ENCODE measurements at regions not wholly inside any gene's neighbourhood (a gene's known extent, or its start where the extent isn't known, plus 50 kb on each side); places are given as distances from the start of the nearest gene placed in this dataset.
"Not testable (repeated sequence)": the region's sequence is repeated elsewhere in the genome, so short reads cannot be mapped to it uniquely, and the experiment has no call there.

DNA sequence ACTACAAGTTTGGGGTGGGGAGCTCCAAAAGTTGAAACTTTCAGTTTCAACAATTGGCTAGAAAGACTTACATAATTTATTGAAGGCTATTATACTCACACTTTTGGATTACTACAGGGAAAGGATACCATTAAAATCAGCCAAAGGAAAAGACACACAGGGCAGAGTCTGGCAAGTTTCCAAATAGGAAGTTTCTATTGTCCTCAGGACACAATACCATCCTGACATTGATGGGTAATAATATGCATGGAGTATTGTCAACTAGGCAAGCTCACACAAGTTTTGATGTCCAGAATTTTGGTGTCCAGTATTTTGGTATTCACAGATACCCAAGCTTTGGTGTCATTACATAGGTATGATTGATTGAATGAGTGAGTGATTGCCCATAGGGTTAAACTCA, 872.6 kb upstream of the SORCS1 start:
- DNase-seq = no peak

DNA sequence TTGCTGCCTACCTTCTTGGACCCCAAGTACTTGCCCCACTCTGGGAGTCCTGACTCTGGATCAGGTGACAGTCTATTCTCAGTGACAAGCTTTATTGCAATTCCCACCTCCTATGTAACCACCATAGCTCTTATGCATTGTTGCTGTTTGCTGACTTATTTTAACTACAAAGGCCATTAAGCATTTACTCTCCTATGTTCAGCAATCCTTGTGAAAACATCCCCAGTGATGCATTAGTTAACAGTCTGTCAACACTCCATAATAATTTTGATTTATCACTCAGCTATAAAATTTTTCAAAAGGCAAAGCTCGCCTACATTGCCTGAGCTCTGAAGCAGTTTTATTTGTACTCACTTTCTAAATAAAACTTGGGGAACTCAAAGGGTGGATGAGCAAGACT, 871.8 kb upstream of the SORCS1 start:
- DNase-seq = no peak

DNA sequence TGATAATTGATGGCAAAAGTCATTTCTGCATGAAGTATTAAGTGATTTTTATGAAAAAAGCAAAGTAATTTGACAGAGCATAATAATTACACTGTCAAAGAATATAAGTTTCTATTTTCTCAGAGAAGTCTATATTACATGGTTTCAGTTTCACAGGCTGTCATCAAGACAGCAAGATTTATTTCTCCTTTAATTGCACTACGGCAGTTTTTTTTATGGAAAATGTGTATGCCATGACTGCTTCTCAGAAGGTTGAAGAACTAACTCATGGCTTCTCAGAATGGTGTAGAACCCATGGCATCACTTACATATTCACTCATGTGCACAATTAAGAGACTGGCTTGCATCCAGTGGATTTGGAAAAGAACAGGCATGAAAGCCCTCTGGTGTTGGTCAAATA, 870.3 kb upstream of the SORCS1 start:
- no peak for DNase-seq

DNA sequence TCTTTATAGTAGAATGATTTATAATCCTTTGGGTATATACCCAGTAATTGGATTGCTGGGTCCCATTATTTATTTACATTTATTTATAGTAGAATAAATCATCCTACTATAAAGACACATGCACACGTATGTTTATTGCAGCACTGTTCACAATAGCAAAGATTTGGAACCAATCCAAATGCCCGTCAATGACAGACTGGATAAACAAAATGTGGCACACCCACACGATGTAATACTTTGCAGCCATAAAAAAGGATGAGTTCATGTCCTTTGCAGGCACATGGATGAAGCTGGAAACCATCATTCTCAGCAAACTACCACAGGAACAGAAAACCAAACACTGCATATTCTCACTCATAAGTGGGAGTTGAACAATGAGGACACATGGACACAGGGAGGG, 869.0 kb upstream of the SORCS1 start:
- DNase-seq = not testable (repeated sequence)

DNA sequence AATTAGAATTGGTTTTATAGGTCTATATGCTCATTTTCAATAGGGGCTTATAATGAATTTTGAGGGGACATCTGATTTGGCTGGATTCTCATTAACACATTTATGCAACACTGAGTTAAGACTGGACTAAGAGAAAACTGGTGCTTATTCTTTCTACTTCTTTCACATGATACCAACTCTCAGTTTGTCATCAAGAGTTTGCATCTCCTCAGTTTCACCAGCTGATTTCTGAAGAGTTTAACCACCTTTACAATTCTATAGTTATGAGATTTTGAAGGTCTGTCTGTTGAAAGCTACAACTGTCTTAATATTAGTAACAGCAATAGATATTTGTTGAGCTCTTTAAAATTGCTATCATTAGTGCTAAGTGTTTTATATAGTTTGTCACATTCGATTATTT, 867.0 kb upstream of the SORCS1 start:
- DNase-seq = no peak

DNA sequence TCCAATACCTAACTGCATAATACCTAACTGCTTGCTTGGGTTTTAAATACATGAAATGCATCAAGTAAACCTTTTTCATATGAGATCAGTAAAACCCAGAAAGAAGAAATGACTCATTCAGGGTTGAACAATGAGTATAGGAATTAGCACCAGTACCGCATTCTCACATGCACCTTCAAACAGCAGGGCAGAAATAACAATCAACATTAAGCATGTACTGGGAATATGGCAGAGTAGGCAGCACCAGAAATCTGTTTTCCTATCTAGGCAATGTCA, 850.3 kb upstream of the SORCS1 start:
- DNase-seq = no peak

DNA sequence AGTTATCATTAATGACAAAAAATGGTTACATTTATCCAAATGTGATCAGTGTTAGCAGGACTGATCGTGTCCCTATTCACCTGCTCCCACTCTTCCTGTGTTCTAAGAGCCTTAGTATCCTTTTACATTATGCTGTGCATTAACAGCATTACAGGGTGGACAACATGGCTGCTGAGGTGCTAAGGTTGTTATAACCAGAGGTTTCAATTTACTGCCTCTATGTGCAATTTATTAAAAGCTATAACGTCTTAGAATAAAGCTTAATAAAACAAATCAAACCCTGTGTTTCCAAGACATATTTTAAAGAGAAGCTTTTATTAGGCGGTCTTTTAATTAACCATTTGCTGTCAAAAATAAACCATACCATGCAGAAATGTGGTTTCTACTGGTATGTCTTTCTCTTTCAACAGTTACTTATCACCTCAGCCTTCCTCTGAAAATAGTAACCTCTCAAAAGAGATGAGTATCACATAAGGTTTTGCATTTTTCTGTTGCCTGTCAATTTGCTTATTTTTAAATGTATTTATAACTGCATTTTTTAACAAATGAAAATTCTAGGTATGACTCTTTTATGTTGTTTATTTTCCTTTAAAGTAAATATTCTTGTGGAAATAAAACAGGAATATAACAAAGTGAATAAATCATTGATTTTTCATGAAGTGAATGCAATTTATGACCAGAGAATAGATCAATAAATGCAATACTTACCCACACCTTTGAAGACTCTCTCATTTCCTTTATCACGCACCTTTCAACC, 849.8 kb upstream of the SORCS1 start:
- no peak for DNase-seq

DNA sequence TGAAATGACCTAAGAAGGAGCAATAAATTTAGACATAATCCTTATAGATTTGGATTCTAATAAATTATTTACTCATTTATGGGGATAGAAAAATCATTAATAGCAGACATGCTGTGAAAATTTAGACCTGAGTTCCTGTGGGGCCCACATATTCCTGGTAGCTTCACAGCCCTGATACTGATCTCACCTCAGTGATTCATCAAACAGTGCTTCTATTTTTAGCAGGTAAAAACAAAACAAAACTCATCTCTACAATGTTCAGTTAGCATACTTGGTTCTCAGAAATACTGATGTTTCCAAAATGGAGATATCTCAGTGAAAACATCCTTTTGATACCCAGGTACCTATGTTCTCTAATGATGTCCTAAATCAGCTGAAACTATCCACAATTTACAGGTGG, 841.1 kb upstream of the SORCS1 start:
- no peak for DNase-seq

DNA sequence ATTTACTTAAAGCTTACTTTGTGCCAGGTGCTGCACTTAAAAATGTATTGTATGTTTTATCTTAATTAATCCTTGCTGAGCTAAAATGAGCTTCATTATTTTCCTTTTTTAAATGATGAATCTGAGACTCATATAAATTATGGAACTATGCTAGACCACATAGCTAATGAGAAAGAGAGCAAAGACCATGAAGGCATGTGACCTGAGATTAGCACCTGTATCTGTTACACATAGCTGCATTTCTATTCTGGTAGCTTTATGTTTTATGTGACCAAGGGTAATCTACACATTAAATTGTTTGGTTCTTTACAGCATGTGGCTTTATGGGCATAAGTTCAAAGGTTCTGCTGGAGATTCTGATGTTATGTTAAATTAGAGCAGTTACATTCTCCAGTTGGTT, 839.1 kb upstream of the SORCS1 start:
- no peak for DNase-seq

DNA sequence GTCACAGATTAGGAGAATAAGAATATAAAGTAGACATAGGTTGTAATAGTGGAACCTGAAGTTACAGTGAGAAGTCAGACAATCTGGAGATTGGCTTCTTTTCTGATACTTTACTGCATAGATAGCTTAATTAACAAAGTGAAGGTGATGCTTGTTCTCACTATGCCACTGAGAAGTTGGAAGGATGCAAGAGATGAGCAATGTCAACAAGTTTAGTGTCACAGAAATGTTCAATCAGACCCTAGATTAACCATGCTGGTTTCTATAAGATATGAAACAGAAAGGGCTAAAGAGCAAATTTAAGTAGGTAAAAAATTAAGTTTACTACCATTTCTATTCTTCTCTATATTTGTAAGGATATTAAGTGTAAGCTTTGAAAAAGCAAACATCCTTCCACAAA, 838.6 kb upstream of the SORCS1 start:
- DNase-seq = no peak

DNA sequence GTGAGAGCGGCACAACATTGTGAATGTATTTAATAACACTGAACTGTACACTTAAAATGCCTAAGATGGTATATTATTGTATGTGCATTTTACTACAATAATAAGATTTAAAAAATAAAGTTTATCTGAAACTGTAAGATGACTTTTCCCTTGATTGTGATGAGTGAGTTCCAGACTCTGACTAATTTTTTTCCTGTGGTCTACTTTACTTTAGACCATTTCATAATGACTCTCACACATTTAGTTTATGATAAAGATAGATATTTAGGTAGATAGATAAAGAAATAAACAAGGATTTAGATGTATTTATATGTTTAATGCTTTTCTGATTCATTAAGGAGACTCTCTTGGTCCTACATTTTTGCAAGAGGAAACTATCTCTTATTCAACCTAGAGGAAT, 835.9 kb upstream of the SORCS1 start:
- DNase-seq = no peak

DNA sequence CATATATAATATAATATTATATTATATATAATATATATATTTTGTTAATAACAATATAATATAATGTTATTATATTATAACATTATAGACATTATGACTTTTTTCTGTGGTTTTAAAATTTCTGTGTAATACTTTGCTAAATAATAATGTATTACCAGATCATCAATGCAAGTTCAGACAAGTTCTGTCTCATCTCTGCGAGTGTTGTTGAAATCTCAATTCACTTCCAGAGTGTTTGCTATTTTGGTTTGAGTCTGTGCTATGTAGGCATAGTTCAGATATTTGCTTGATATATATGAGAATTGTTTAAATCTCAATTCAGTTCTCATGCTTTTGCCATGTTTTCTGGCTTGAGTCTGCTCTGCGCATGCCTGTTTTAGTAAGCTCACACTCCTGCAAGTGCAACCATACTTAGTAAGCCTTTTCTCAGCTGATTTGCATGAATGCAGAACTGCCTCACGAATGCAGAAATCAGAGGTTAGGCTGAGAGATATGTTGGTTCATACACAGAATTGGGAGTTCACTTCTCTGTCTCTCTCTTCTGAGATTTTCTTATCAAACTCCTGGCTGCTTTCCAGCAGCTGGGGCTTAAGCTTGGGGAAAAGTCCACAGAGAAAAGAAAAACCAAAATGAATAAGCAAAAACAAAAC, 830.2 kb upstream of the SORCS1 start:
- DNase-seq = no peak

DNA sequence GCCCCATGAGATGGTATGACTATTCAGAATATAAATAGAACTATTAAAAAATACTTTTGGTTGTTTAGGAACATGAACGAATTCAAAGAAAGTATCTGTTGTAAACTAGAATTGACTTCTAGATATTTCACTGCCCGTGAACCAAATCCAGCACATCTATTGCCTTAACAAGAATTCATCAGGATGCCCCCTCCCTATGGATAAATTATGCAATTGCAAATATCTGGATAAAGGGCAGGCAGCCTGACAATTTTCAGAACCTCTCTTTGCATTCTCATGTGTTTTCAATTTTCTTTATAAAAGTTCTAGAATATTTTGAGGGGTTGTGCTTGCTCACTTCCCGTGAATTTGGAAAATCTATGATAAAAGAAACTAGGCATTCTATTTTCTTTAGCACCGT, 822.1 kb upstream of the SORCS1 start:
- DNase-seq = no peak

DNA sequence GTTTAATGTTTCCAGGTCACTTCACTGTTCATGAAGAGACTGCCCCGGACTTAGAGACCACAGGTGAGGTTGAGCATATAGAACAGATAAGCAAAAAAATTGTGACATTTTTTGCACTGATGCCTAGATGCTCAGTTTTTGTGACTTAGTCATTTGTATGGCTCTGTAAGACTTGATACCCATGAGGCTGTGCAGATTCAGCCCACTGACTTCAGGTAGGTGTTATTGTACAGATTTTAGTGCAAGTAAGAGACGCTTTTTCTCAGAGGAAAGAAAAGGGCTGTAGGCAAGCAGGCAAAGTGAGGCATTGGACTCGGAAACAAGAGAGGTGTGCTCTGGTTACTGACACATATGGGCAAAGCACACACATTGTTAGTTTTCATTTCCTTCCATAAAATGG, 820.1 kb upstream of the SORCS1 start:
- DNase-seq = no peak

DNA sequence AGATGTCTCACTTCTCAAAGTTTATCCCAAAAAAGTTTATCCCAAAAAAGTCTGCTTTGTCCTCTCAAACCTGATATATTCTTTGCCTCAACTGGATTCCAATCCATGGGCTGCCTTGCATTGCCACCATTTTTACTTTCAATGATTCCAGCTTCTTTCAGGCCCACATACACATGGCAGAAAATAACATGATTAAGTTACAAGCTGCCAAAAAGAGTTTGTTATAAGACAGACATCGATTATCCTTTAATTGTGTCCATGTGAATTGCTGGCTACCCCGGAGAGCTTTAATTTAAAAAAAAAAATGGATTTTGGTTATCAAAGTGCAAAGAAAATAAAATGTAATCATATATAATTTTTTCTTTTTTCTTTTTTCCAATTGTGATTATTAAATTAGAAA, 819.6 kb upstream of the SORCS1 start:
- DNase-seq = no peak

DNA sequence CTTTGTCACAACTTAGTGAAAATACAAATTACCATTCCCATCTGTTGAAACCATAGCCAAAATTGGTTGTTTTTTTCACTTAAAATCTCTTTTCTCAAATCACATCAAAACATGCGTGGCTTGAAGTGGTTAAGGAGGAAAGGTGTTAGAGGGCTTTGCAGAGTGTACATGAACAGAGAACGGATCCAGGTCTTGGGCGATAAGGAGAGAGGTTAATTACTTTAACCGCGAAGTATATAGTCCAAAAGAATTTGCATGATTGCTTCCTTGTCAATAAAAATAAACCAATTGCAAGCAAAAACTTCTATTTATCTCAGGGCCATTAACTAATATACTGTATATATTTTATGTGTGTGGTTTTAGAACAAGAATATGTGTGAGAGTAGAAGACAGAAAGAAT, 813.9 kb upstream of the SORCS1 start:
- no peak for DNase-seq

DNA sequence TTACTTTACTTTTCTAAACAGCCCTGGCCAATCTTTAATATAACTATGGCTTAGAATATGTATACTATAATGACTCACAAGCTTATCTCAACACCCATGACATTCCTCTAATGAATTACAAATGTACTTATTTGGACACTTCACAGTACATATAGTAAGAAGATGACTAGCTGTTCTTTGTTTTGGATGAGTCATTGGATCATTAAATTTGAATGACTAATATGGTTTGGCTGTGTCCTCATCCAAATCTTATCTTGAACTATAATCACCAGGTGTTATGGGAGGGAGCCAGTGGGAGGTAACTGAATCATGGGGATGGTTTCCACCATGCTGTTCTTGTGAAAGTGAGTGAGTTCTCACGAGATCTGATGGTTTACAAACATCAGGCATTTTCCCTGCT, 807.5 kb upstream of the SORCS1 start:
- DNase-seq = no peak

DNA sequence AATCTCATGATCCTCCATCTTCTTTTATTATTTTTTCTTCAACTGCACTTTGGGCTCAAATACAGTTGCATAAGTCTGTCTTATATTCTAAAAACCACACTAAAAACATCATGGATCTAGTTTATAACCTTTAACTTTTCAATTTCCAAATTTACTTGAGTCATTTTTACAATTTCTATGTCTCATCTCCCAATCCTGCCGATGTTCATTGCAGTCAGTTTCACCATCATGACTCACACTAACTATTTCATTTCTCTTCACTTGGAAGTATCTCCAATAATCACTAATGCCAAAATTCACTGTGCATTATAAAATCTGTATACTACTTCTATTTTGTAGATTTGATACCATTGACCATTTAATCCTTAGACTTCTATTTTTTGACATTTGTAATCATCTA, 806.9 kb upstream of the SORCS1 start:
- DNase-seq = no peak

DNA sequence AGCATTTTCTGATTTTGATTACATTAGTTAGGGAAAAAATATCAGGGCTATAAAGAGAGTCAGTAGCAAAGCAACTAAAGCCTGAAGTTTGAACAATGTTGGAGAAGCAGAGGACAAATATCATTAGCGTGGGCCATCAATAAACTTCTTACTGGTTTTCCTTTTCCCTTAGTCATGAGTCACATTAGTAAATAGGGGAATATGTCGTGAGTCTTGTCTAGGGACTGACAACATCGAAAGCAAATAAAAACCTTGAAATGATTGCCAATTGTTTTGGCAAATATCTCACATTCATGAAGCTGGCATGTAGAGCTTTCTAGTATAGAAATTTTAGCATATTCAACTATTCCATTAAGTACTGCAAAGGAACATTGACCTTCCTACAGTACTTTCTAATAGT, 806.0 kb upstream of the SORCS1 start:
- no peak for DNase-seq

DNA sequence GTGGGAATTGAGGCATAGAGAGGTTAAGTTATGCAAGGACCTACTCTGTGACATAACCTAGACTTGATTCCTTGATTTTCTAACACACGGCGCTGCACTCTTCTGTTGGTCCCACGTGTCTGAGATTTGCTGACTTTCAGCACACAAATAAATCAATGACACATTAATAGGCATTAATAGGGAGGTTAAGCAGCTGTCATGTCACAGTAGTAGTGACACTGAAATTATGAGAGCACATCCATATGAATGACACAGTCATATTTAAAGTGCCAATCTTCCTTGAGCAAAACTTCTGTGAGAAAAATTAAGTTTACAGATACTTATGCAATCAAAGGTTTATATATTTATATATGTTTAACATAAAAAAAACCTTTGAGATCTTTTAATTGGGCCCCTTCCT, 805.4 kb upstream of the SORCS1 start:
- no peak for DNase-seq

DNA sequence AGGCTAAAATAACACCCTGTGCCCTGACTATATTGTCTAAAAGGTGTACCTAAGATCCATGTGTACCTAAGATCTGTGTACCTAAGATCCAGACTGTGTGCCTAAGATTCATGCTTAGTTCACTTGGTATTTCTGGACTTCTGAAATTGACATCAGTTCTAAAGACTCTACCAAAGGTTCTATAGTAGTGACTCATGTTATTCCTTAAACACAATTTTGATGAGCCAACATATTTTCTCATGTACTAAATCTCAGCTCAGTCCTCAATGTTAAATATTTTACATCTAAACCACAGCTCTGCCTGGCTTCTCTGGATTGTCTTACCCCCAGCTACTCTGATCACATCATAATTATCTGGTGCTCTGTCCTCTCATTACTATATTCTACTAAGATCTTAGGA, 802.3 kb upstream of the SORCS1 start:
- no peak for DNase-seq

DNA sequence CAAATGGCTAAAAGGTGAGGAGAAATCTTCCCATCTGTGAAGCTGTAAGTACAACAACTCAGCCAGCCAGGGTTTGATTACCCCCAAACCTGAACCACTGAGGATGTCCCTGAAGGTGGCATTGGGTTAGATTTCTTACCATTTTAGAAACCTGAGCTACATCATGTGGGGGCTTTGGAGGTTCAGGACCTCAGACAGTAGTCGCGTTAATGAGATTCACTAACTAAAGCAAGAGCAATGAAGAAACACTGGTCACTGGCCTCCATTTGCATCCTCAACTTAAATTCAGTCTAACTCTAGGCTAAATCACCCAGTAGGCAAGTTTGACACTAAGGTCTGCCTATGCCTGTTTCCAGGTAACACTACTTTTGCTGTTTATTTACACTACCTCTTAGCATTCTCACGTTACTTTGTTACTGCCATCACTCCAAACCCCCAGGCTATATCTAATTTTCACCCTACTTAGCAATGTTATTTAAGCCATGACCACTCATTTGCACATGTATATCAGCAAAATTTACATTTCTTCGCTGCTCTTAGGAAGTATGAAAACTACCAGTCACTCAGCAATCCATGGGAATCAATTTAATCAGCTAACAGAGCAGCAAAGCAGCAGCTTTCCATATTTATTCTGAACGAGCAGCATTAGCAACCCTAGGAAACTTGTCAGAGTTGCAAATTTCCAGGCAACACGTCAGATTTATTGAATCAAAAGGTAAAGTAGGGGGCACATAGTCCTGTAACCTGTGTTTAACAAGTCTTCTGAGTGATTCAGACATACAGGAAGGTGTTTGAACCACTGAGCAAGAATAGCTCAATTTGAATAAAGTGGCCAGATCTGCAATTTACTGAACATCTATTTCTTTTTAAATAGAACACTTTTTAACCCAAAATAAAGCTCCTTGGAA, 788.4 kb upstream of the SORCS1 start:
- DNase-seq = no peak

DNA sequence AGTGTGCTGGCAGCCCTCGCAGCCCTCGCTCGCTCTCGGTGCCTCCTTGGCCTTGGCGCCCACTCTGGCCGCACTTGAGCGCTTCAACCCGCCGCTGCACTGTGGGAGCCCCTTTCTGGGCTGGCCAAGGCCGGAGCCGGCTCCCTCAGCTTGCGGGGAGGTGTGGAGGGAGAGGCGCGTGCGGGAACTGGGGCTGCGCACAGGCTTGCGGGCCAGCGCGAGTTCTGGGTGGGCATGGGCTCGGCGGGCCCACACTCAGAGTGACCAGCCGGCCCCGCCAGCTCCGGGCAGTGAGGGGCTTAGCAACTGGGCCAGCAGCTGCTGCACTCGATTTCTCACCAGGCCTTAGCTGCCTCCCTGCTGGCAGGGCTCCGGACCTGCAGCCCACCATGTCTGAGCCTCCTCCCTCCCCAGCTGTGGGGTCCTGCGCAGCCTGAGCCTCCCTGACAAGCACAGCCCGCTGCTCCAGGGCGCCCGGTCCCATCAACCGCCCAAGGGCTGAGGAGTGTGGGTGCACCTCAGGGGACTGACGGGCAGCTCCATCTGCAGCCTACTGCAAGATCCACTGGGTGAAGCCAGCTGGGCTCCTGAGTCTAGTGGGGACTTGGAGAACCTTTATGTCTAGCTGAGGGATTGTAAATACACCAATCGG, 786.0 kb upstream of the SORCS1 start:
- not testable (repeated sequence) for DNase-seq

DNA sequence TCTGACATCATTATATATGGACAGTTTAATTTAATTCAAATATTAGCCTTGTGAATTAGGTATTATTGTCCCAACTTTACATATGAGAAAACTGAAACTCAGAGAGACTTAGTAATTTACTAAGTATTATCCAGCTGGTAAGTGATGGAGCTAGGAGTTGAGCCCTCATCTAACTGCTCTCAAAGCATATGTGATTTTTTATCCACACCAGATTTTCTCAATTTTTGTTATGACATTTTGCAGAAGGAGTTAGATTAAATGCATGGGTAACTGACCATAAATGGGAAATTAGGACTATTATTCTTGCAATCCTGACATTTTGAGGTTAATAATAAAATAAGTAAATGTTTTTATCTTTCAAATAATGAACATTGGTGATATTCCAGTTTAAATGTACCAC, 778.3 kb upstream of the SORCS1 start:
- DNase-seq = no peak
